ENCODE measurements at regions not wholly inside any gene's neighbourhood (a gene's known extent, or its start where the extent isn't known, plus 50 kb on each side); places are given as distances from the start of the nearest gene placed in this dataset.

- Histone ChIP-seq H3K4me1 (ENCODE audit: insufficient read depth, low read length) (no peaks in the 10 kb centered on the region), H4K20me1 (ENCODE audit: control insufficient read depth, insufficient read depth, insufficient read length) (no peaks in the 10 kb centered on the region), H3K27me3 (ENCODE audit: insufficient read depth, low read length) (no peaks in the 10 kb centered on the region), H2BK5ac (ENCODE audit: insufficient read length, low read length) (no peak overlapping the region), H3K4me2 (ENCODE audit: insufficient read depth, insufficient read length, low read length) (no peak overlapping the region), H4K8ac (replicated peaks; ENCODE audit: insufficient read length, low read depth, low read length) (no peak overlapping the region), H3K56ac (ENCODE audit: insufficient read length, low read depth, low read length) (no peak overlapping the region), H2BK12ac (ENCODE audit: insufficient read length, low read depth, low read length) (no peak overlapping the region), H4K91ac (ENCODE audit: insufficient read length, low read depth, low read length) (no peak overlapping the region), H3K4ac (ENCODE audit: low read depth, low read length) (no peak overlapping the region), H3K14ac (ENCODE audit: insufficient read depth, low read length) (no peak overlapping the region), H3K18ac (ENCODE audit: insufficient read length, low read depth, low read length) (no peak overlapping the region), H3K79me2 (ENCODE audit: insufficient read depth, low read length) (no peaks in the 10 kb centered on the region), H2BK20ac (ENCODE audit: low read depth, low read length, poor library complexity, severe bottlenecking) (no peak overlapping the region), H3K79me1 (ENCODE audit: insufficient read depth, low read depth, low read length, poor library complexity, severe bottlenecking) (no peaks in the 10 kb centered on the region), H3K23ac (ENCODE audit: insufficient read length, low read depth, low read length) (no peak overlapping the region), H3K23me2 (ENCODE audit: insufficient read length, low read depth, low read length, poor library complexity, severe bottlenecking) (no peaks in the 10 kb centered on the region), H2BK120ac (ENCODE audit: low read depth, low read length, poor library complexity, severe bottlenecking) (no peak overlapping the region), H2AFZ (ENCODE audit: low read length) (no peak overlapping the region), H3K27ac (ENCODE audit: insufficient read length, low read depth, low read length) (no peak overlapping the region), H3K9ac (ENCODE audit: extremely low read depth, insufficient read length, low read length) (no peak overlapping the region), H3T11ph (ENCODE audit: low read length) (no peak overlapping the region), H2BK15ac (ENCODE audit: low read depth, low read length) (no peak overlapping the region), H4K5ac (ENCODE audit: insufficient read length, low read depth, low read length) (no peak overlapping the region), H3K9me3 (ENCODE audit: control insufficient read depth, low read depth, low read length) (no peaks in the 10 kb centered on the region), H2AK5ac (ENCODE audit: insufficient read length, low read length) (no peak overlapping the region)
- Mint-ChIP-seq H3K4me1 (peaks cover 0 to under 1% of the 10 kb centered on the region in 2 experiments; a peak in 1 of 4 replicates), H3K27me3 (ENCODE audit: low read depth) (no peaks in the 10 kb centered on the region; the same call in none of the 2 replicates), H3K27ac (no peak overlapping the region; a peak in 1 of 7 replicates), H3K9me3 (peaks cover 0 to 4% of the 10 kb centered on the region in 2 experiments; a peak in 1 of 5 replicates), H3K4me3 (no peak overlapping the region), H3K36me3 (ENCODE audit: insufficient read depth in 1 of 3, low read depth in 3 of 3) (peaks cover 0 to 12% (median 0%) of the 10 kb centered on the region in 3 experiments; a peak in 2 of 7 replicates)
- no CpG with 5 or more reads among the region's 4 CpGs for WGBS (ENCODE audit: extremely low coverage, insufficient read length, low lambda C conversion rate)
- no peak for TF ChIP-seq CTCF (conservative IDR thresholded peaks at IDR 0.05)
- no peak for DNase-seq
Observed at GRCh38 chr12:125360540-125360939, 295.3 kb downstream of the AACS start.

Data from H9 (cell line).